ENCODE measurements at regions not wholly inside any gene's neighbourhood (a gene's known extent, or its start where the extent isn't known, plus 50 kb on each side); places are given as distances from the start of the nearest gene placed in this dataset.

GRCh38 chr9:106056328-106056727, 362.0 kb downstream of the TMEM38B start:
- no peak for TF ChIP-seq CTCF (IDR thresholded peaks at IDR 0.05; ENCODE audit: insufficient read depth in 1 of 2, low read depth in 1 of 2, low read length in 1 of 2, severe bottlenecking in 1 of 2, unreplicated experiment in 1 of 2)
- Histone ChIP-seq H3K27me3 (replicated peaks; ENCODE audit: control insufficient read depth, insufficient read depth, low read length) (no peaks in the 10 kb centered on the region), H3K9me3 (0 out of 2 replicates have a peak, but pooled peaks cover 9% of the 10 kb centered on the region), H3K4me3 (ENCODE audit: low read depth, low read length) (no peak overlapping the region), H3K36me3 (ENCODE audit: control insufficient read depth, insufficient read depth, low read length) (no peaks in the 10 kb centered on the region), H3K4me1 (no peaks in the 10 kb centered on the region)
- no peaks in the 10 kb centered on the region for H3K36me3 Mint-ChIP-seq (ENCODE audit: insufficient read depth, unreplicated experiment)
- no peak overlapping the region for H3K4me3 Mint-ChIP-seq (ENCODE audit: unreplicated experiment)
- BruUV-seq (replicated peaks) = no TSS peak
- intact Hi-C loops (cut with micrococcal nuclease; ENCODE audit: unreplicated experiment) = no loop called here
- no peaks in the 10 kb centered on the region for H3K27me3 Mint-ChIP-seq (ENCODE audit: insufficient read depth, unreplicated experiment)
- ChIA-PET POLR2A (no interaction called here), CTCF (no interaction called here)
- DNase-seq = no peak
- H3K27ac Mint-ChIP-seq (ENCODE audit: unreplicated experiment) = no peak overlapping the region
- H3K4me1 Mint-ChIP-seq (ENCODE audit: low read depth, unreplicated experiment) = no peaks in the 10 kb centered on the region
- no peaks in the 10 kb centered on the region for H3K9me3 Mint-ChIP-seq (ENCODE audit: unreplicated experiment)

GRCh38 chr9:106058460-106058859, 364.1 kb downstream of the TMEM38B start:
- Mint-ChIP-seq H3K27ac (ENCODE audit: unreplicated experiment) (no peak overlapping the region), H3K9me3 (ENCODE audit: unreplicated experiment) (no peaks in the 10 kb centered on the region), H3K27me3 (ENCODE audit: insufficient read depth, unreplicated experiment) (no peaks in the 10 kb centered on the region), H3K4me1 (ENCODE audit: low read depth, unreplicated experiment) (no peaks in the 10 kb centered on the region), H3K36me3 (ENCODE audit: insufficient read depth, unreplicated experiment) (no peaks in the 10 kb centered on the region), H3K4me3 (ENCODE audit: unreplicated experiment) (no peak overlapping the region)
- no peak for TF ChIP-seq CTCF (IDR thresholded peaks at IDR 0.05; ENCODE audit: insufficient read depth in 1 of 2, low read depth in 1 of 2, low read length in 1 of 2, severe bottlenecking in 1 of 2, unreplicated experiment in 1 of 2)
- no peak for DNase-seq
- ChIA-PET CTCF (no interaction called here), POLR2A (no interaction called here)
- BruUV-seq (replicated peaks) = no TSS peak
- Histone ChIP-seq H3K9me3 (0 out of 2 replicates have a peak, but pooled peaks cover 9% of the 10 kb centered on the region), H3K4me1 (no peaks in the 10 kb centered on the region), H3K36me3 (ENCODE audit: control insufficient read depth, insufficient read depth, low read length) (no peaks in the 10 kb centered on the region), H3K27me3 (replicated peaks; ENCODE audit: control insufficient read depth, insufficient read depth, low read length) (no peaks in the 10 kb centered on the region), H3K4me3 (ENCODE audit: low read depth, low read length) (no peak overlapping the region)
- intact Hi-C loops (cut with micrococcal nuclease; ENCODE audit: unreplicated experiment) = no loop called here

- no peak overlapping the region for H3K4me3 ChIP-seq (ENCODE audit: low read depth, low read length)
- no peak for TF ChIP-seq CTCF (IDR thresholded peaks at IDR 0.05; ENCODE audit: insufficient read depth in 1 of 2, low read depth in 1 of 2, low read length in 1 of 2, severe bottlenecking in 1 of 2, unreplicated experiment in 1 of 2)
- ChIA-PET CTCF (no interaction called here), POLR2A (no interaction called here)
- no peaks in the 10 kb centered on the region for H3K27me3 ChIP-seq (replicated peaks; ENCODE audit: control insufficient read depth, insufficient read depth, low read length)
- Mint-ChIP-seq H3K27me3 (ENCODE audit: insufficient read depth, unreplicated experiment) (no peaks in the 10 kb centered on the region), H3K4me1 (ENCODE audit: low read depth, unreplicated experiment) (no peaks in the 10 kb centered on the region), H3K4me3 (ENCODE audit: unreplicated experiment) (no peak overlapping the region), H3K27ac (ENCODE audit: unreplicated experiment) (no peak overlapping the region), H3K36me3 (ENCODE audit: insufficient read depth, unreplicated experiment) (no peaks in the 10 kb centered on the region), H3K9me3 (ENCODE audit: unreplicated experiment) (no peaks in the 10 kb centered on the region)
- 0 out of 2 replicates have a peak, but pooled peaks cover 9% of the 10 kb centered on the region for H3K9me3 ChIP-seq
- no TSS peak for BruUV-seq (replicated peaks)
- no peaks in the 10 kb centered on the region for H3K36me3 ChIP-seq (ENCODE audit: control insufficient read depth, insufficient read depth, low read length)
- intact Hi-C loops (cut with micrococcal nuclease; ENCODE audit: unreplicated experiment) = no loop called here
- no peak for DNase-seq
- no peaks in the 10 kb centered on the region for H3K4me1 ChIP-seq
These were observed 365.5 kb downstream of the TMEM38B start for GRCh38 chr9:106059886-106060285.
